H7 (cell line): ENCODE measurements at regions not wholly inside any gene's neighbourhood (a gene's known extent, or its start where the extent isn't known, plus 50 kb on each side); places are given as distances from the start of the nearest gene placed in this dataset.
"Not testable (repeated sequence)": the region's sequence is repeated elsewhere in the genome, so short reads cannot be mapped to it uniquely, and the experiment has no call there.

Experiments
- DNase-seq: peaks from one replicate; pipeline ENCODE4 v3.0.0; 2012
- H3K27me3 ChIP-seq: 2 replicates; pipeline ENCODE4 v1.6.0; 2011; ENCODE audit warnings: mild to moderate bottlenecking, low read length; ENCODE audit not compliant: control insufficient read depth, insufficient read depth
- H3K36me3 ChIP-seq: replicated peaks from 2 replicates; pipeline ENCODE4 v1.5.1; 2011; ENCODE audit warnings: low read length; ENCODE audit not compliant: control insufficient read depth, insufficient read depth
- H3K4me3 ChIP-seq: 2 replicates; pipeline ENCODE4 v1.5.1; 2011; ENCODE audit warnings: low read depth, mild to moderate bottlenecking, control low read depth, low read length, moderate library complexity; ENCODE audit not compliant: insufficient read depth

- DNase-seq, H3K4me3 ChIP-seq, H3K27me3 ChIP-seq, H3K36me3 ChIP-seq: not testable (repeated sequence)
Observed at GRCh38 chr4:67412153-67412712, 133.1 kb downstream of the CENPC start.

GRCh38 chr4:67403342-67403741 is 142.0 kb downstream of the CENPC start:
- no peaks in the 10 kb centered on the region for H3K36me3 ChIP-seq
- DNase-seq = no peak
- no peak overlapping the region for H3K4me3 ChIP-seq
- H3K27me3 ChIP-seq = no peaks in the 10 kb centered on the region

- H3K4me3 ChIP-seq = no peak overlapping the region
- no peak for DNase-seq
- H3K36me3 ChIP-seq = no peaks in the 10 kb centered on the region
- H3K27me3 ChIP-seq = no peaks in the 10 kb centered on the region
Observed at GRCh38 chr4:67401902-67402301, 143.4 kb downstream of the CENPC start.

GRCh38 chr4:67397931-67398330 is 147.4 kb downstream of the CENPC start:
- no peak for DNase-seq
- no peaks in the 10 kb centered on the region for H3K36me3 ChIP-seq
- no peaks in the 10 kb centered on the region for H3K27me3 ChIP-seq
- H3K4me3 ChIP-seq = no peak overlapping the region

GRCh38 chr4:67397031-67397430 is 148.3 kb downstream of the CENPC start:
- H3K36me3 ChIP-seq = no peaks in the 10 kb centered on the region
- H3K27me3 ChIP-seq = no peaks in the 10 kb centered on the region
- no peak for DNase-seq
- H3K4me3 ChIP-seq = no peak overlapping the region

- Histone ChIP-seq H3K4me3 (no peak overlapping the region), H3K27me3 (no peaks in the 10 kb centered on the region), H3K36me3 (no peaks in the 10 kb centered on the region)
- DNase-seq = no peak
Observed at GRCh38 chr4:67396008-67396407, 149.3 kb downstream of the CENPC start.

- Histone ChIP-seq H3K4me3 (no peak overlapping the region), H3K27me3 (no peaks in the 10 kb centered on the region), H3K36me3 (no peaks in the 10 kb centered on the region)
- DNase-seq = no peak
Observed at GRCh38 chr4:67394879-67395278, 150.4 kb downstream of the CENPC start.

GRCh38 chr4:67393699-67394281 is 151.5 kb downstream of the CENPC start:
- Histone ChIP-seq H3K4me3 (no peak overlapping the region), H3K36me3 (no peaks in the 10 kb centered on the region), H3K27me3 (no peaks in the 10 kb centered on the region)
- DNase-seq = no peak

- no peak for DNase-seq
- Histone ChIP-seq H3K27me3 (no peaks in the 10 kb centered on the region), H3K36me3 (no peaks in the 10 kb centered on the region), H3K4me3 (no peak overlapping the region)
Observed at GRCh38 chr4:67393007-67393406, 152.3 kb downstream of the CENPC start.

- DNase-seq, H3K4me3 ChIP-seq, H3K27me3 ChIP-seq, H3K36me3 ChIP-seq: not testable (repeated sequence)
Observed at GRCh38 chr4:67381406-67381804, 163.9 kb downstream of the CENPC start.

- not testable (repeated sequence) for DNase-seq, H3K4me3 ChIP-seq, H3K27me3 ChIP-seq, H3K36me3 ChIP-seq
Observed at GRCh38 chr4:67380702-67381405, 164.4 kb downstream of the CENPC start.

- DNase-seq = no peak
- no peaks in the 10 kb centered on the region for H3K27me3 ChIP-seq
- H3K4me3 ChIP-seq = no peak overlapping the region
- no peaks in the 10 kb centered on the region for H3K36me3 ChIP-seq
Observed at GRCh38 chr4:67380154-67380553, 165.1 kb downstream of the CENPC start.

GRCh38 chr4:67375291-67375690 is 170.0 kb downstream of the CENPC start:
- Histone ChIP-seq H3K27me3 (no peaks in the 10 kb centered on the region), H3K36me3 (no peaks in the 10 kb centered on the region), H3K4me3 (no peak overlapping the region)
- no peak for DNase-seq

GRCh38 chr4:67371615-67372014 is 173.7 kb downstream of the CENPC start:
- Histone ChIP-seq H3K36me3 (no peaks in the 10 kb centered on the region), H3K4me3 (no peak overlapping the region), H3K27me3 (no peaks in the 10 kb centered on the region)
- no peak for DNase-seq

GRCh38 chr4:67366311-67366861 is 178.9 kb downstream of the CENPC start:
- no peak for DNase-seq

More at GRCh38 chr4:67366311-67366861, 178.9 kb downstream of the CENPC start:
- H3K4me3 ChIP-seq = no peak overlapping the region
- H3K36me3 ChIP-seq = no peaks in the 10 kb centered on the region
- H3K27me3 ChIP-seq = no peaks in the 10 kb centered on the region
